ENCODE measurements at regions not wholly inside any gene's neighbourhood (a gene's known extent, or its start where the extent isn't known, plus 50 kb on each side); places are given as distances from the start of the nearest gene placed in this dataset.

DNA sequence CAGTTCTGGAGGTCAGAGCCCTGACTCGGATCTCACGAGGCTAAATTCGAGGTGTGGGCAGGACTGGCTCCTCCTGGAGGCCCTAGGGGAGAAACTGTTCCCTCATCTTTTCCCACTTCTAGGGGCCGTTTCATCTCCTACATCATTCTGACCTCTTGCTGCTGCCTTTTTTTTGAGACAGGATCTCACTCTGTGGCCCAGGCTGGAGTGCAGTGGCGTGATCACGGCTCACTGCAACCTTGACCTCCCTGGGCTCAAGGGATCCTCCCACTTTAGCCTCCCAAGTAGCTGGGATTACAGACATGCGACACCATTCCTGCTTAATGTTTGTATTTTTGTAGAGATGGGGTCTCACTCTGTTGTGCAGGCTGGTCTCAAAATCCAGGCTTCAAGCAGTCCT is 244.1 kb upstream of the GSE1 start:
- no peaks in the 10 kb centered on the region for H3K9me3 ChIP-seq (ENCODE audit: low read length)
- no peaks in the 10 kb centered on the region for H3K27me3 ChIP-seq (ENCODE audit: control insufficient read depth in 1 of 2, insufficient read depth in 2 of 2, low read length in 2 of 2)
- H3K4me1 ChIP-seq (ENCODE audit: insufficient read depth, low read length): peaks cover 71% of the 10 kb centered on the region
- no peak overlapping the region for H3K27ac ChIP-seq (ENCODE audit: low read depth, low read length)
- no peak overlapping the region for H3K4me3 ChIP-seq (ENCODE audit: low read depth in 1 of 2, low read length in 2 of 2)
- no peak overlapping the region for H3K9ac ChIP-seq (ENCODE audit: low read length)
- no peaks in the 10 kb centered on the region for H3K36me3 ChIP-seq (ENCODE audit: insufficient read depth, low read length)

DNA sequence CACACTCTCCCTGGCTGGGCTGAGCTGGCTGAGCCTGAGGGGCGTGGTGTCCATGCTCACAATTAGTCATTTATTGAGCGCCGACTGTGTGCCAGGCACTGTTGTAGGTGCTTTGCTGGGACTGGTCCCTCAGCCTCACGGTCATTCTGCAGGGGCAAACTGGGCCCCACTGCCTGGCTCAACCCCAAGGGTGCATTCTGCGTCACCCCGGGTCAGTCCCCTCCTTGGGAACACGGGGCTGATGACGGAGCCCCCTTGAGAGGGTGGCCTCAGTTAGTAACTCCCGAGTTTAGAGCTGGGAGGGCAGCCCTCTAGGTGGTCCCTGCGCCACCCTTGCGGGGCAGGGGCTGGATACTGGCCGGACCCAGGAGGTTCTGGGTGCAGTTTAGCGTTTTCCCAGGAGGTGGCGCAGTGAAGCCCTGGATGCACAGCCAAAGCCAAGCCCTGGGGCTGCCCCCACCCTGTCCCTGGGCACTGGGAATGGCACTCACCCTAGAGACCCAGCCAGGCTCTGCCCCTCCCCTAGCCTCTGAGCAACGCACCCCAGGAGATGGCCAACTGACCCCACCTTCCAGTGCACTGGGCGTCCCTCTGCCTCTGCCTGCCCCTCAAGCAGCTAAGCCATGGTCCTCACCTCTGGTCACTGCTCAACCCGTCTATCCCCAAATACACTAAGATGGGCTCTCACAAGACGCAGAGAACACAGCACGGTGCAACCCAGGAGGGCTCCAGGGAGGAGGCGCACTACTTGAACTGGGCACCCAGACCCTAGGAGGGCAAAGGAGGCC is 243.2 kb upstream of the GSE1 start:
- Histone ChIP-seq H3K9ac (ENCODE audit: low read length) (peak overlapping the region; percentile 7), H3K4me3 (ENCODE audit: low read depth in 1 of 2, low read length in 2 of 2) (peak overlapping the region in 1 of 2 donors; percentile 46), H3K27me3 (ENCODE audit: control insufficient read depth in 1 of 2, insufficient read depth in 2 of 2, low read length in 2 of 2) (no peaks in the 10 kb centered on the region), H3K9me3 (ENCODE audit: low read length) (no peaks in the 10 kb centered on the region), H3K4me1 (ENCODE audit: insufficient read depth, low read length) (peaks cover 69% of the 10 kb centered on the region), H3K27ac (ENCODE audit: low read depth, low read length) (peak overlapping the region; percentile 79), H3K36me3 (ENCODE audit: insufficient read depth, low read length) (no peaks in the 10 kb centered on the region)

DNA sequence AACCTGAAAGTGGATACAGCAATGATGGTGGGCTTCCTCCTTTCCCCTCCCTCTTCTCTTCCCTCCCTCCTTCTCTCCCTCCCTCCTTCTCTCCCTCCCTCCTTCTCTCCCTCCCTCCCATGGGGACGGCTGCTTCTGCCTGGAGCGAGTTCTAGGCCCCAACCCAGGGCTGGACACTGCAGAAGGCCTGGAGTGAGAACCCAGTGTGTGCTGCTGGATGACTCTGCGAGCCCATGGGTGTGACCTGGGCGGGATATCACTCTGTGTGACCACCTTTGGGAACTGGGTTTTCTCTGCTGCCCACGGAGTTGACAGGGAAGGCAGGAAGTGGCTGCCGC is 242.6 kb upstream of the GSE1 start:
- Histone ChIP-seq H3K27ac (ENCODE audit: low read depth, low read length) (peak overlapping the region; percentile 79), H3K9ac (ENCODE audit: low read length) (peak overlapping the region; percentile 7), H3K9me3 (ENCODE audit: low read length) (no peaks in the 10 kb centered on the region), H3K4me3 (ENCODE audit: low read depth in 1 of 2, low read length in 2 of 2) (peak overlapping the region in 1 of 2 donors; percentile 46), H3K4me1 (ENCODE audit: insufficient read depth, low read length) (peaks cover 67% of the 10 kb centered on the region), H3K27me3 (ENCODE audit: control insufficient read depth in 1 of 2, insufficient read depth in 2 of 2, low read length in 2 of 2) (no peaks in the 10 kb centered on the region), H3K36me3 (ENCODE audit: insufficient read depth, low read length) (no peaks in the 10 kb centered on the region)

DNA sequence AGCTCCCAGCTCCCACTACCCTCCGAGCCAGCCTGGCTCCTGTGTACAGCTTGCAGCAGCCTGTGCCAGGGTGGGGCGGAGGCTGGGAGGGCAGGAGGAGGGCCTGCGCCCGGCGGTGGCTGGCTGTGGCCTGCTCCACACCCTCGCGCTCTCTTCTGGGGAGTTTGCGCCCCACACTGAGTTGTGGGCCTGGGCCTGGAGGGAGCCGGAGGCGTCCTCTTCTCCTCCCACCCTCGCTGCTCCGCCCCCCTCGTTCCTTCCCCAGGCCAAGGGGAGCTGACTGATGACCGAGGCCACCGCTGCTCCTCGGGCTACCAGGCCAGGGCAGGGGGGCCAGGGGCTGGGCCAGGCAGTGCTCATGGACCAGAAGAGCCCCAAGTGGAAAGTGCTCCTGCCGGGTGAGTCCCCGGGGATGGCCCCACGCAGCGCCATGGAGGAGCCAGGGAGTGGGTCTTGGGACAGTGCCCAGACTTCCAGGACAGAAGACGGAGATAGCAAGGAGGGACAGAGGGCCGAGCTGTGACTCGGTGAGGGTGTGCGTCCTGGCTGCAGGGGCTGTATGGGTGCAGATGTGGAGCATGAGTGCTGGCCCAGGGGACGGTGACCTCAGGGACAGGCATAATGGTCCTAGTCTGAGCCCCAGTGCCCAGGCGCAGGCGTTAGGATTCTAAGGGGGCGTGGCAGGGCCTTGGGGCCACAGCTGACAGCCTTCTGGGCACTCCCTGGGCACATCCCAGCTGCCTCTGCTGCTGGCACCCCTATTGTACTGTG is 242.1 kb upstream of the GSE1 start:
- Histone ChIP-seq H3K27me3 (ENCODE audit: control insufficient read depth in 1 of 2, insufficient read depth in 2 of 2, low read length in 2 of 2) (no peaks in the 10 kb centered on the region), H3K9me3 (ENCODE audit: low read length) (no peaks in the 10 kb centered on the region), H3K9ac (ENCODE audit: low read length) (peak overlapping the region; percentile 58), H3K4me1 (ENCODE audit: insufficient read depth, low read length) (peaks cover 68% of the 10 kb centered on the region), H3K27ac (ENCODE audit: low read depth, low read length) (peak overlapping the region; percentile 79), H3K36me3 (ENCODE audit: insufficient read depth, low read length) (no peaks in the 10 kb centered on the region), H3K4me3 (ENCODE audit: low read depth in 1 of 2, low read length in 2 of 2) (peak overlapping the region; percentile 5 to 46)

DNA sequence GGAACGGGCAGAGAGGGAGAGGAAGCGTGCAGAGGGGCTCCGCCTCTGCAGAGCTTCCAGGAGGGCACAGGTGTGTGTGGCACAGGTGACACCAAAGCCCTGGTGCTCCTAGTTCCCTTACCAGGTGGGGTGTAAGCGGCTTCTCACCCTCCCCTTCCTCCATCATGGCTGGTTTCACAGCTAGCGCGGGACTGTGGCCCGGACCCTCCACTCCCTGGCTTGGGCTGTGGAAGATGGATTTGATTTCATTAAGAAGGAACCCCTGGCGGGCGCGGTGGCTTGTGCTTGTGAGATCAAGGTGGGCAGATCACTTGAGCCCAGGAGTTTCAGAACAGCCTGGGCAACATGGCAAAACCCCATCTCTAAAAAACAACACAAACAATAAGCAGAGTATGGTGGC is 241.2 kb upstream of the GSE1 start:
- Histone ChIP-seq H3K4me1 (ENCODE audit: insufficient read depth, low read length) (peaks cover 68% of the 10 kb centered on the region), H3K27ac (ENCODE audit: low read depth, low read length) (peak overlapping the region; percentile 79), H3K9ac (ENCODE audit: low read length) (peak overlapping the region; percentile 58), H3K36me3 (ENCODE audit: insufficient read depth, low read length) (no peaks in the 10 kb centered on the region), H3K4me3 (ENCODE audit: low read depth in 1 of 2, low read length in 2 of 2) (peak overlapping the region in 1 of 2 donors; percentile 46), H3K27me3 (ENCODE audit: control insufficient read depth in 1 of 2, insufficient read depth in 2 of 2, low read length in 2 of 2) (no peaks in the 10 kb centered on the region), H3K9me3 (ENCODE audit: low read length) (no peaks in the 10 kb centered on the region)

DNA sequence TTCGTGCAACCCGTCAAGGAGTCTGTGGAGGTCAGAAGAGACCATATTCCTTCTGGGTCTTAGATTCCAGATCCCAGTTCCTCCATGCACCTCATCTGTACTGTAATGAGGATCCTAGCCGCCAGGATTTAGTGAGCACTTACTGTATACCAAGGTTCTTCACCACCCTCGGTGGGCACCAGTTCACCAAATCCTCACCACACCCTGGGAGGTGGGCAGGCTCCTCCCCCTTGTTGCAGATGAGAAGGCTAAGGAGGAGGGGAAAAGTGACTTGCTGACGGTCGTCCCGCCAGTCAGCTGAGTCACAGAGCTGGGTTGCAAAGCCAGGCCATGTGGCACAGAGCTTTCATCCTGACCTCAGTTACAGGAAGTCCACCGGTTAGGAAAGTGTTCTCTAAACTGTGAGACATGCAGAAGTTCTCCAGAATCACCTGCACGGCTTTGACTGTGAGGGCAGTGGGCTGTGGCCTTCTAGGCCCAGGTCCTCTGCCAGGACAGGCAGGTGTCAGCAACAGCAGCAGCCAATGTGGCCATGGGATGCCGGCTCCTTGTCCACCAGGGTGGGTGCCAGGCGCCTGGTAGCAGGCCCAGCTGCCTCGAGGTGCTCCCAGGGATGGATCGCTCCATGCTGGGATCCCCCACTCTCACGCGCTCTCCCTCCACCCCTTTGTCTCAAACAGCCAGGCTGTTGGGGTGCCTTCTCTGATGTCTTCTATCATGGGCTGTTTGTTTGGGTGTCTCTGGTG is 240.3 kb upstream of the GSE1 start:
- Histone ChIP-seq H3K4me3 (ENCODE audit: low read depth in 1 of 2, low read length in 2 of 2) (peak overlapping the region in 1 of 2 donors; percentile 46), H3K27ac (ENCODE audit: low read depth, low read length) (no peak overlapping the region), H3K9me3 (ENCODE audit: low read length) (no peaks in the 10 kb centered on the region), H3K27me3 (ENCODE audit: control insufficient read depth in 1 of 2, insufficient read depth in 2 of 2, low read length in 2 of 2) (no peaks in the 10 kb centered on the region), H3K9ac (ENCODE audit: low read length) (no peak overlapping the region), H3K4me1 (ENCODE audit: insufficient read depth, low read length) (peaks cover 70% of the 10 kb centered on the region), H3K36me3 (ENCODE audit: insufficient read depth, low read length) (no peaks in the 10 kb centered on the region)

DNA sequence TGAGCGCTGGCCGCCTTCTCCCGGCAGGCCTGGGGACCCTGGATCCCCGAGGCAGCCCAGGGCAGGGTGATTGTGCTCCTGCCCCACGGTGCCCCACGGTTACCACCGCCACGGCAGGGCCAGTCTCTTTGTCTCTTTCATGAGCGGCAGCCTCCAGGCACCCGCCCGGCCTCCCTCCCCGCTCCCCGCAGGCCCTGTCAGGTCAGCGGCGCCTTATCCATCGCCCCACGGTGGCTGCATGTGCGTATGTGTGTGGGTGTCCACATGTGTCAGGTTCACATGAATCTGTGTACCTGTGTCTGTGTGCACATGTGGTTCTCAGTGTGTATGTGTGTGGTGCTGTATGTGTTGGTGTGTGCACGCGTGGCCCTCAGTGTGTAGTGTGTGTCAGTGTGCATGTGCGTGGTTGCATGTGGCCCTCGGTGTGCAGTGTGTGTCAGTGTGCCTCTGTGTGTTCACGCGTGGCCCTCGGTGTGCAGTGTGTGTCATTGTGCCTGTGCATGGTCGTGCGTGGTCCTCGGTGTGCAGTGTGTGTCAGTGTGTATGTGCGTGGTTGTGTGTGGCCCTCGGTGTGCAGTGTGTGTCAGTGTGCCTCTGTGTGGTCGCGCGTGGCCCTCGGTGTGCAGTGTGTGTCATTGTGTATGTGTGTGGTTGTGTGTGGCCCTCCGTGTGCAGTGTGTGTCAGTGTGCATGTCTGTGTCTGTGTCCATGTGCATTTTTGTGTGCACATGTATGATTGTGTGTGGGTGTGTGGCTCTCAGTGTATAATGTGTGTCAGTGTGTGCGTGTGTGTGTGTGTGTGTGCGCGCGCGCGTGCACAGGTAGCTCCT is 239.2 kb upstream of the GSE1 start:
- no peak overlapping the region for H3K4me3 ChIP-seq (ENCODE audit: low read depth in 1 of 2, low read length in 2 of 2)
- H3K9ac ChIP-seq (ENCODE audit: low read length): no peak overlapping the region
- no peaks in the 10 kb centered on the region for H3K27me3 ChIP-seq (ENCODE audit: control insufficient read depth in 1 of 2, insufficient read depth in 2 of 2, low read length in 2 of 2)
- H3K4me1 ChIP-seq (ENCODE audit: insufficient read depth, low read length): peaks cover 80% of the 10 kb centered on the region
- H3K36me3 ChIP-seq (ENCODE audit: insufficient read depth, low read length): no peaks in the 10 kb centered on the region
- H3K27ac ChIP-seq (ENCODE audit: low read depth, low read length): no peak overlapping the region
- no peaks in the 10 kb centered on the region for H3K9me3 ChIP-seq (ENCODE audit: low read length)

DNA sequence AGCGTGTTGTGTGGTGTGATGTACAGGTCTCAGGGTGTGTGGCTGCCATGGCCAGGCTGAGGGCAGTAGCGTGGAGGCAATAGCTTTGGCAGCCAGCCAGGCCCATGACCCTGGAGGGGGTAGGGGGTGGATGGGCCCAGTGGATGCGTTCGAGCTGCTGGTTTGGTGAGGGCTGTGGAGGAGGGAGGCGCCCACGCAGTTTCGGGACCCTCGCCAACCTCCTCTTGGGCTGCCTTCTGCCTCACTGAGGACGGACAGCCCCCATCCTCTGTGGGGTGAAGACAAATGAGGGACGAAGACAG is 238.6 kb upstream of the GSE1 start:
- H3K9ac ChIP-seq (ENCODE audit: low read length): no peak overlapping the region
- H3K4me1 ChIP-seq (ENCODE audit: insufficient read depth, low read length): peaks cover 83% of the 10 kb centered on the region
- H3K9me3 ChIP-seq (ENCODE audit: low read length): no peaks in the 10 kb centered on the region
- H3K27me3 ChIP-seq (ENCODE audit: control insufficient read depth in 1 of 2, insufficient read depth in 2 of 2, low read length in 2 of 2): no peaks in the 10 kb centered on the region
- H3K4me3 ChIP-seq (ENCODE audit: low read depth in 1 of 2, low read length in 2 of 2): no peak overlapping the region
- H3K36me3 ChIP-seq (ENCODE audit: insufficient read depth, low read length): no peaks in the 10 kb centered on the region
- H3K27ac ChIP-seq (ENCODE audit: low read depth, low read length): no peak overlapping the region

DNA sequence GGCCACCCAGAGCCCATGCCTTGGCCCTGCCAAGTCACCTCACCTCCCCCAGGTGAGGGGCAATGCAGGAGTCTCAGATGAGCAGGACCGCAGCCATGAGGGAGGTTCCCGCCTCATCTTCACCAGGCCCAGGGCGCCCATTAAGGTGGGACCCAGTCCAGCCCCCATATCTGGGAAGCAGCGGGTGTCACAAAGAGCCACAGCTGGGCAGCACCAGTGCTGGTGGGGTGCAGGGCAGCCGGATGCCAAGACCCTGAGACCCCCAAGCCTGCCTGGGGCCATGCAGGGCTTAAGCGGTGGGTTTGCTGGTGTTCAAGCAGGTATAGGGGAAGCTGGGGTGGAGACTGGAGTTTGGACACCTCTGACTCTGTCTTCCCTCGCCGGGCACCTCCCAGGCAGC is 237.8 kb upstream of the GSE1 start:
- Histone ChIP-seq H3K4me1 (ENCODE audit: insufficient read depth, low read length) (peaks cover 76% of the 10 kb centered on the region), H3K4me3 (ENCODE audit: low read depth in 1 of 2, low read length in 2 of 2) (no peak overlapping the region), H3K27me3 (ENCODE audit: control insufficient read depth in 1 of 2, insufficient read depth in 2 of 2, low read length in 2 of 2) (no peaks in the 10 kb centered on the region), H3K27ac (ENCODE audit: low read depth, low read length) (peak overlapping the region; percentile 66), H3K9me3 (ENCODE audit: low read length) (no peaks in the 10 kb centered on the region), H3K36me3 (ENCODE audit: insufficient read depth, low read length) (no peaks in the 10 kb centered on the region), H3K9ac (ENCODE audit: low read length) (no peak overlapping the region)

DNA sequence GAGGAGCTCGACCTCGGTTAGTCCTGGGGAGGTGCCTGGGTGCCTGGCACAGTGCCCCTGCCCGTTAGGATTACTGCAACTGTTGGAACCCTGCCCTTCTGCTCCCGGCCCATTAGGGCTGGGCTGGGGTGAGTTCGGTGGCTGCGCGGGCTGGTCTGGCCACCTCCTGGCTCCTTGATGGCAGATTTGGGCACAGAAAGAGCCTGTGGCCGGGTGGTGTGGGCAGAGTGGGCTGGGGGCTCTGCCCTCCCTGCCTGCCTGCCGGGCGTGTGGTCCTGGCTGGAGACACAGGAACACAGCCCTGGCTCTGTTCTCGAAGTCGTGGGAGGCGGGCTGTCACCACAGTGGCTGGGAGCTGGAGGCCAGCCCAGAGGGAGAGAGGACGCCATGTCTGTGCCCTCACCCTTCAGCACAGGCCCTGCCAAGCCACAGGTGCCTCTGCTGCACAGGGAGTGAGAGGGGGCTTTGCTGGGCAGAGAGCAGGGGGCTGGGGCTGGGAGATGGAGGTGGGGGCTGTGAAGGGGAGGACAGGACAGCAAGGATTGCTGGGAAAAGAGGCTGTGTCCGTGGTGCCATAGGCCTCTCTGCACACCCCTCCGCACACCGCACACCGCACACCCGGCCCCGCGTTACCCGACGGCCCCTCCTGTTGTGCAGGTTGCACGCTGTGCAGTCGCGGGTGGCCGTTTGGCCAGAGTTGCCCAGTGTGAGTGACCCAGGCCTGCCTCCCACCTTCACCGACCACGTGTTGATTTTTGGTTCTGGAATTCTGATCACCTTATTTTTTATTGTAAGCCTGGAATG is 236.6 kb upstream of the GSE1 start:
- Histone ChIP-seq H3K9ac (ENCODE audit: low read length) (peak overlapping the region; percentile 19), H3K4me3 (ENCODE audit: low read depth in 1 of 2, low read length in 2 of 2) (no peak overlapping the region), H3K27ac (ENCODE audit: low read depth, low read length) (peak overlapping the region; percentile 66), H3K9me3 (ENCODE audit: low read length) (no peaks in the 10 kb centered on the region), H3K36me3 (ENCODE audit: insufficient read depth, low read length) (no peaks in the 10 kb centered on the region), H3K27me3 (ENCODE audit: control insufficient read depth in 1 of 2, insufficient read depth in 2 of 2, low read length in 2 of 2) (no peaks in the 10 kb centered on the region), H3K4me1 (ENCODE audit: insufficient read depth, low read length) (peaks cover 78% of the 10 kb centered on the region)
